ENCODE measurements at regions not wholly inside any gene's neighbourhood (a gene's known extent, or its start where the extent isn't known, plus 50 kb on each side); places are given as distances from the start of the nearest gene placed in this dataset.

GRCh38 chr6:76516924-76517323 lies 444.5 kb upstream of the IMPG1 start:
- H4K20me1 ChIP-seq (ENCODE audit: insufficient read depth): no peaks in the 10 kb centered on the region
- H3K27ac ChIP-seq: no peak overlapping the region
- H3K27me3 ChIP-seq (ENCODE audit: insufficient read depth, low read depth): no peaks in the 10 kb centered on the region
- no peaks in the 10 kb centered on the region for H3K79me2 ChIP-seq (ENCODE audit: insufficient read depth, low read depth)
- no peaks in the 10 kb centered on the region for H3K36me3 ChIP-seq (ENCODE audit: insufficient read depth)
- no peak for TF ChIP-seq CTCF (conservative IDR thresholded peaks at IDR 0.05; ENCODE audit: low read depth, low read length)
- H3K4me3 ChIP-seq (IDR thresholded peaks at IDR 0.05; ENCODE audit: insufficient read depth, low read depth, low read length): no peak overlapping the region
- no peaks in the 10 kb centered on the region for H3K4me1 ChIP-seq (ENCODE audit: low read depth, poor library complexity, severe bottlenecking)
- H3K9ac ChIP-seq: no peak overlapping the region
- H3K4me2 ChIP-seq: no peak overlapping the region
- H2AFZ ChIP-seq (ENCODE audit: low read depth): no peak overlapping the region

- Histone ChIP-seq H3K36me3 (ENCODE audit: insufficient read depth) (no peaks in the 10 kb centered on the region), H4K20me1 (ENCODE audit: insufficient read depth) (no peaks in the 10 kb centered on the region), H3K4me2 (no peak overlapping the region), H3K4me3 (IDR thresholded peaks at IDR 0.05; ENCODE audit: insufficient read depth, low read depth, low read length) (no peak overlapping the region), H3K79me2 (ENCODE audit: insufficient read depth, low read depth) (no peaks in the 10 kb centered on the region), H3K9ac (no peak overlapping the region), H3K27me3 (ENCODE audit: insufficient read depth, low read depth) (no peaks in the 10 kb centered on the region), H3K4me1 (ENCODE audit: low read depth, poor library complexity, severe bottlenecking) (no peaks in the 10 kb centered on the region), H3K27ac (no peak overlapping the region), H2AFZ (ENCODE audit: low read depth) (no peak overlapping the region)
- no peak for TF ChIP-seq CTCF (conservative IDR thresholded peaks at IDR 0.05; ENCODE audit: low read depth, low read length)
Observed at GRCh38 chr6:76510489-76510888, 438.0 kb upstream of the IMPG1 start.

- Histone ChIP-seq H3K27ac (no peak overlapping the region), H3K4me2 (no peak overlapping the region), H4K20me1 (ENCODE audit: insufficient read depth) (no peaks in the 10 kb centered on the region), H3K36me3 (ENCODE audit: insufficient read depth) (no peaks in the 10 kb centered on the region), H3K27me3 (ENCODE audit: insufficient read depth, low read depth) (no peaks in the 10 kb centered on the region), H3K9ac (no peak overlapping the region), H2AFZ (ENCODE audit: low read depth) (no peak overlapping the region), H3K79me2 (ENCODE audit: insufficient read depth, low read depth) (no peaks in the 10 kb centered on the region), H3K4me1 (ENCODE audit: low read depth, poor library complexity, severe bottlenecking) (no peaks in the 10 kb centered on the region), H3K4me3 (IDR thresholded peaks at IDR 0.05; ENCODE audit: insufficient read depth, low read depth, low read length) (no peak overlapping the region)
- no peak for TF ChIP-seq CTCF (conservative IDR thresholded peaks at IDR 0.05; ENCODE audit: low read depth, low read length)
Observed at GRCh38 chr6:76509397-76509796, 436.9 kb upstream of the IMPG1 start.

- no peak overlapping the region for H2AFZ ChIP-seq (ENCODE audit: low read depth)
- no peaks in the 10 kb centered on the region for H3K36me3 ChIP-seq (ENCODE audit: insufficient read depth)
Observed at GRCh38 chr6:76506808-76507207, 434.3 kb upstream of the IMPG1 start.

More at GRCh38 chr6:76506808-76507207, 434.3 kb upstream of the IMPG1 start:
- TF ChIP-seq CTCF (conservative IDR thresholded peaks at IDR 0.05; ENCODE audit: low read depth, low read length): no peak
- no peaks in the 10 kb centered on the region for H3K79me2 ChIP-seq (ENCODE audit: insufficient read depth, low read depth)
- H3K4me1 ChIP-seq (ENCODE audit: low read depth, poor library complexity, severe bottlenecking): no peaks in the 10 kb centered on the region
- no peaks in the 10 kb centered on the region for H4K20me1 ChIP-seq (ENCODE audit: insufficient read depth)
- no peak overlapping the region for H3K9ac ChIP-seq
- H3K4me2 ChIP-seq: no peak overlapping the region
- H3K4me3 ChIP-seq (IDR thresholded peaks at IDR 0.05; ENCODE audit: insufficient read depth, low read depth, low read length): no peak overlapping the region
- H3K27me3 ChIP-seq (ENCODE audit: insufficient read depth, low read depth): no peaks in the 10 kb centered on the region
- H3K27ac ChIP-seq: no peak overlapping the region
